Vagina (tissue), 2 donors: ENCODE measurements at regions not wholly inside any gene's neighbourhood (a gene's known extent, or its start where the extent isn't known, plus 50 kb on each side); places are given as distances from the start of the nearest gene placed in this dataset.
"Not testable (repeated sequence)": the region's sequence is repeated elsewhere in the genome, so short reads cannot be mapped to it uniquely, and the experiment has no call there.

ENCODE experiments used
- DNase-seq, 2 donors: peaks; one replicate each; pipeline ENCODE4 v3.0.0-alpha.2; 2017; ENCODE audit errors: extremely low spot score in 2 of 2
- H3K27ac ChIP-seq: fragments of 200-600 bp; sonication (generic); one replicate; pipeline ENCODE4 v1.5.1; 2019
- H3K27me3 ChIP-seq: fragments of 200-600 bp; sonication (generic); one replicate; pipeline ENCODE4 v1.5.1; 2019
- H3K36me3 ChIP-seq, 2 donors: fragments of 200-600 bp; sonication (generic); one replicate each; pipeline ENCODE4 v1.5.1; 2017 to 2019
- H3K4me1 ChIP-seq: fragments of 200-600 bp; sonication (generic); one replicate; pipeline ENCODE4 v1.5.1; 2019
- H3K4me3 ChIP-seq, 2 donors: fragments of 200-600 bp; sonication (generic); 1 replicate in 1 of 2; 2 replicates in 1 of 2; pipeline ENCODE4 v1.5.1; 2016 to 2019
- H3K9me3 ChIP-seq: fragments of 200-600 bp; sonication (generic); one replicate; pipeline ENCODE4 v1.5.1; 2019
- CTCF ChIP-seq, 3 experiments: fragments of 450-650 bp in 2 of 3; fragments of 200-600 bp in 1 of 3; sonication (generic) in 1 of 3; IDR thresholded peaks; one replicate each; pipeline ENCODE4 v1.5.1; 2017 to 2019; ENCODE audit warnings: antibody characterized with exemption in 3 of 3, mild to moderate bottlenecking in 2 of 3, moderate library complexity in 2 of 3
- POLR2A ChIP-seq, 2 donors: fragments of 450-650 bp; IDR thresholded peaks; one replicate each; pipeline ENCODE4 v1.6.1; 2017; ENCODE audit warnings: antibody characterized with exemption in 2 of 2, mild to moderate bottlenecking in 2 of 2, moderate library complexity in 2 of 2
- POLR2AphosphoS5 ChIP-seq, 2 donors: sonication (generic); formaldehyde crosslinking; IDR thresholded peaks; one replicate each; pipeline ENCODE4 v1.9.0; 2017; ENCODE audit warnings: antibody characterized with exemption in 2 of 2, mild to moderate bottlenecking in 2 of 2, low read depth in 1 of 2; ENCODE audit not compliant: insufficient read depth in 1 of 2
- intact Hi-C: fragments of 100-400 bp; cut with DNase I; formaldehyde crosslinking; loops from one replicate; pipeline ENCODE4 v1.15.1; 2023

GRCh38 chr7:63748571-63749302 lies 249.9 kb upstream of the ZNF722 start:
- H3K4me1 ChIP-seq, H3K36me3 ChIP-seq, H3K27ac ChIP-seq, DNase-seq, intact Hi-C loops, H3K27me3 ChIP-seq, H3K9me3 ChIP-seq, H3K4me3 ChIP-seq: not testable (repeated sequence)

DNA sequence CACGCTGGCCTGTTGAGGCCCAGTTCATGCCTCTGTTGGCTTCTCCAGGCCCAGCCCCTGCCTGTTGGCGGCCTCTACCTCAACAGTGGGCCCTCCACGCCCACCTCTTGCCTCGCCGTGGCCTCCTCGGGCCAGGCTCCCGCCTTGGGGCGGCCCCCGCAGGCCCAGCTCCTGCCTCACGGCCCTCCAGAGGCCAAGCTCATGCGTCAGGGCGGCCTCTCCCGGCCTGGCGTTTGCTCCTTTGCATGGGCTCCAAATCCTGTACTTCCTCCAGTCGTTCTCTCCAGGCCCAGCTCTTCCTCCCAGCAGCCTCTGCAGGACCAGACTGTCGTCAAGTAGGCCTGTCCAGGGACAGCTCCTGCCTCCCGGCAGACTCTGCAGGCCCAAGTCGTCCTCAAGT lies 246.2 kb upstream of the ZNF722 start:
- intact Hi-C loops, H3K4me3 ChIP-seq, H3K27me3 ChIP-seq, H3K27ac ChIP-seq, H3K36me3 ChIP-seq, DNase-seq, H3K9me3 ChIP-seq, H3K4me1 ChIP-seq: not testable (repeated sequence)

DNA sequence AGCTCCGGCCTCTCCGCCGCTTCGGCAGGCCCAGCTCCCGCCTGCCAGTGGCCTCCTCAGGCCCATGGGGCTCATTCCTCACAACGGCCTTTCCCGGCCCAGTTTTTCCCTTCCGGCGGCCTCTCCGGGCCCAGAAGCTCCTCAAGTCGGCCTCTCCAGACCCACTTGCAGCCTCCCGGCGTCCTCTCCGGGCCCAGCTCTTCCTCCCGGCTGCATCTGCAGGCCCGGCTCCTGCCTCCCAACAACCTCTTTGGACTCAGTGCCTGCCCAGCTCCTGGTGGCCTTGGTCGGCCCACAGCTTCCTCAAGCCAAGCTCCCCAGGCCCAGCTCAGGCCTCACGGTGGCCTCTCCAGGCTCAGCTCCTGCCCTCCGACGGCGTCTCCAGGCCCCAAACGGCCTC lies 245.5 kb upstream of the ZNF722 start:
- intact Hi-C loops, H3K27me3 ChIP-seq, H3K27ac ChIP-seq, H3K4me1 ChIP-seq, H3K36me3 ChIP-seq, H3K9me3 ChIP-seq, DNase-seq, H3K4me3 ChIP-seq: not testable (repeated sequence)

DNA sequence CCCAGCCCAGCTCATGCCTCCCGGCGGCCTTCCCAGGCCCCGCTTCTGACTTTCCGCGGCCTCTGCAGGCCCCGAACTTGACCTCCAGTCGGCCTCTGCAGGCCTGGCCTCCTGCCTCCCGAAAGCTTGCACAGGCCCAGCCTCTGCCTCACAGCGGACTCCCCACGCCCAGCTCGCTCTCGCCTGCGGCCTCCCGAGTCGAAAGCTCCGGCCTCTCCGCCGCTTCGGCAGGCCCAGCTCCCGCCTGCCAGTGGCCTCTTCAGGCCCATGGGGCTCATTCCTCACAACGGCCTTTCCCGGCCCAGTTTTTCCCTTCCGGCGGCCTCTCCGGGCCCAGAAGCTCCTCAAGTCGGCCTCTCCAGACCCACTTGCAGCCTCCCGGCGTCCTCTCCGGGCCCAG lies 238.4 kb upstream of the ZNF722 start:
- H3K4me1 ChIP-seq, H3K4me3 ChIP-seq, H3K9me3 ChIP-seq, DNase-seq, H3K27me3 ChIP-seq, H3K36me3 ChIP-seq, intact Hi-C loops, H3K27ac ChIP-seq: not testable (repeated sequence)

DNA sequence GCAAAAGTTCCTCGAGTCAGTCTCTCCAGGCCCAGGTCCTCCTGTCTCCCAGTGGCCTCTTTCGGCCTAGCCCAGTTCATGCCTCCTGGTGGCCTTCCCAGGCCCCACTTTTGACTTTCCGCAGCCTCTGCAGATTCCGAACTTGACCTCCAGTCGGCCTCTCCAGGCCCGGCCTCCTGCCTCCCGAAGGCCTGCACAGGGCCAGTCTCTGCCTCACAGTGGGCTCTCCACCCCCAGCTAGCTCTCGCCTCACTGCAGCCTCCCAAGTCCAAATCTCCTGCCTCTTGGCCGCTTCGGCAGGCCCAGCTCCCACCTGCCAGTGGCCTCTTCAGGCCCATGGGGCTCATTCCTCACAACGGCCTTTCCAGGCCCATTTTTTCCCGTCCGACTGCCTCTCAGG lies 233.1 kb upstream of the ZNF722 start:
- H3K27me3 ChIP-seq, H3K27ac ChIP-seq, H3K4me3 ChIP-seq, H3K36me3 ChIP-seq, DNase-seq, intact Hi-C loops, H3K9me3 ChIP-seq, H3K4me1 ChIP-seq: not testable (repeated sequence)

DNA sequence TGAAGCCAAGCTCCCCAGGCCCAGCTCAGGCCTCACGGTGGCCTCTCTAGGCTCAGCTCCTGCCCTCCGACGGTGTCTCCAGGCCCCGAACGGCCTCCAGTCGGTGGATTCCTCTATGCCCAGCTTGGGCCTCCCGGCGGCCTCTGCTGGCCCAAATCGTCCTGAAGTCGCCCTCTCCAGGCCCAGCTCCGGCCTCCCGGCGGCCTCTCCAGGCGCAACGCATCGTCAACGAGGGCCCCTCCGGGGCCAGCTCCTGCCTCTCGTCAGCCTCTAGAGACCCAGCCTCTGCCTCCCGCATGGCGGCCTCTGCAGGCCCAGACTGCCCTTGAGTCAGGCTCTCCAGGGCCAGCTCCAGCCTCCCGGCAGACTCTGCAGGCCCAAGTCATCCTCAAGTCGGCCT lies 232.5 kb upstream of the ZNF722 start:
- H3K4me3 ChIP-seq, H3K36me3 ChIP-seq, DNase-seq, H3K9me3 ChIP-seq, H3K27me3 ChIP-seq, intact Hi-C loops, H3K4me1 ChIP-seq, H3K27ac ChIP-seq: not testable (repeated sequence)

DNA sequence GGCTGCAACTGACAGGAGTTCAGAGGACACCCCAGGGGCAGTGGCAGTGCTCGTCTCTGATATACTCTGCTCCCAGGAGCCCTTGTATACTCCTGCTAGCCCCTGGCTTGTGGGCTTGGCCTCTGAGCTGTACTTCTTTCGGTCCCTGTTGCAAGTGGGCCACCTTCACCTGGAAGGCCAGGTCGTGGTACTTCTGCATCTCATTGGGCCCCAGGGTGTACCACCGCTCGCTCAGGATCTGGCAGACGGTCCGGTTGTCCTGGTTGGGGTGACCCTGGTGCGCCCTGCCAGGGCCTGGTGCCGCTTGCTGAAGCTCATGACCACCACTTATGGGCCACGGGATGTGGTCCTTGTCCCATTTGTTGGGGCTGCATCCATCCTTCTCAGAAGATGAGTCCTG lies 228.5 kb upstream of the ZNF722 start:
- DNase-seq = peak in 1 of 2 donors; percentile 22
- H3K4me1 ChIP-seq, H3K36me3 ChIP-seq, H3K9me3 ChIP-seq, H3K27me3 ChIP-seq, H3K27ac ChIP-seq, intact Hi-C loops, H3K4me3 ChIP-seq: not testable (repeated sequence)

DNA sequence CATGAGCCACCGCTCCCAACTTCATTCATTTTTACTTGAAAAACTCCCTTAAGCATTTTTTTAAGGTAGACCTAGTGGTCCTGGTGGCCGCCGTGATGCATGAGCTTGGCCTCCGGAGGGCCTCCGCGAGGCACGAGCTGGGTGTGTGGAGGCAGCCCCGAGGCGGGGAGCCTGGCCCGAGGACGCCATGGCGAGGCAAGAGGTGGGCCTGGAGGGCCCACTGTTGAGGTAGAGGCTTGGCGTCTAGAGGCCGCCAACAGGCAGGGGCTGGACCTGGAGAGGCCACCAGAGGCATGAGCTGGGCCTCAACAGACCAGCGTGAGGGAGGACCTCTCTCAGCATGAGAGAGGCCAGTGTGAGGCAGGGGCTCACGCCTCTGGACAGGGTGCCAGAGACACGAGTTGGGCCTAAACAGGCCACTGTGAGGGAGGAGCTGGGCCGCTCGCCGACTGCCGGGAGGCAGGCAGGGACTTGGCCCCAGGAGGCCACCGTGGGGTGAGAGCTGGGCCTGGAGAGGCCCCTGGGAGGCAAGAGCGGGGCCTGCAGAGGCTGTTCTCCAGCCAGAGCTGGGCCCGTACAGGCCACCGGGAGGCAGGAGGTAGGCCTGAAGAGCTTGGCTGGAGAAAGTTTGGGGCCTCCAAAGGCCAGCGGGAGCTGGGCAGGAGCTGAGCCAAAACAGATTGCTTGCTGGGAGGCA lies 227.1 kb upstream of the ZNF722 start:
- DNase-seq = peak in 1 of 2 donors; percentile 25
- H3K36me3 ChIP-seq, H3K4me3 ChIP-seq, H3K4me1 ChIP-seq, H3K27me3 ChIP-seq, H3K27ac ChIP-seq, intact Hi-C loops, H3K9me3 ChIP-seq: not testable (repeated sequence)

DNA sequence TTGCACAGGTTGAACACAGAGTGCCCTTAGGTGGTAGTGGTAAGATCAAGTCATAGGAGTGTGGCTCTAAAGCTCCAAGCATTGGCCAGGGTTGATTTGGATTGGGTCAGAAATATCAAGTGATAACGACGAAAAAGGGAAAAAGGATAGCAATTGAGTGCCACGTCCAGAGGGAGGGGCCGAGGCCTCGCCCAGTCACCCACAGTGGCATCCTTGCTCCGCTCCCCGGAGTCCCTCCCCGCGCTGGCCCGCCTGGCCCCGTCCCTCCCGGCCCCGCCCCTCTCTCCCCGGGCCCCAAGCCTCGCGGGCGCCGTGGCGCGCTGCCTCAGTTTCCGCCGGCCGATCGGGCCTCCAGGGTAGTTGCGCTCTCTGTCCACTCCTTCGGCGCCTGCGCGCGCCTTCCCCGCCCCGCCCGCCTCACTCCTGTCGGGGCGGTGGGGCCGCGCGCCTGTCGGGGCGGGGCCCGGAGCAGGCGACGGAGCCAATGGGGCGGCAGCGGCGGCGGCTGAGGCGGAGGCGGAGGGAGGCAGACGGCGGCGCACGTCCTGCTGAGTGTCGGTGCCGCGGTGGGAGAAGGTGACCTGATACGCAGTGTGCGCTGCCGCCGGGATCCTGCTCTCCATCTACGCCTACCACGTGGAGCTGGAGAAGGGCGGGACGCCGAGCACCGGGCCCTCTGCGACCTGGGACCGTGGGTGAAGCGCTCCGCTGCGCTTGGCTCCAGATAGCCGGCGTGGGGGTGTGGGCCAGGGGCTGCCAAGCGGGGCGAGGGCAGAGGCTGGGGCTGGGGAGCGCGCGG lies 209.1 kb upstream of the ZNF722 start:
- Histone ChIP-seq H3K4me3 (peak overlapping the region in 1 of 2 donors; percentile 32), H3K27me3 (no peaks in the 10 kb centered on the region), H3K9me3 (no peaks in the 10 kb centered on the region), H3K4me1 (no peaks in the 10 kb centered on the region), H3K36me3 (no peaks in the 10 kb centered on the region), H3K27ac (no peak overlapping the region)
- DNase-seq = no peak
- TF ChIP-seq CTCF (IDR thresholded peaks at IDR 0.05) = no peak
- TF ChIP-seq POLR2A (IDR thresholded peaks at IDR 0.05) = no peak
- no peak for TF ChIP-seq POLR2AphosphoS5 (IDR thresholded peaks at IDR 0.05; ENCODE audit: insufficient read depth in 1 of 2, low read depth in 1 of 2)
- intact Hi-C loops = no loop called here

GRCh38 chr7:63790177-63790763 lies 208.4 kb upstream of the ZNF722 start:
- peak overlapping the region in 1 of 2 donors; percentile 32 for H3K4me3 ChIP-seq
- intact Hi-C loops, DNase-seq, H3K27me3 ChIP-seq, H3K36me3 ChIP-seq, H3K4me1 ChIP-seq, H3K27ac ChIP-seq, H3K9me3 ChIP-seq: not testable (repeated sequence)
